Panc1 (cell line): ENCODE measurements at regions not wholly inside any gene's neighbourhood (a gene's known extent, or its start where the extent isn't known, plus 50 kb on each side); places are given as distances from the start of the nearest gene placed in this dataset.

Experiments
- ATAC-seq: fragments of 200-7000 bp; cut with Tn5 transposase; 2 replicates; pipeline ENCODE4 v1.9.1; 2020; ENCODE audit warnings: mild to moderate bottlenecking, moderate library complexity
- BruUV-seq: library from RNA; stranded (reverse); fragments of 400-500 nt; replicated peaks from 2 replicates; lab custom pipeline; 2021; lab: Mats Ljungman, UMichigan
- CTCF ChIA-PET: fragments of 300-600 bp; sonication (Branson Sonifier 250); formaldehyde crosslinking; loops from one replicate; lab custom pipeline; 2022; ENCODE audit warnings: antibody characterized with exemption; lab: Charles Lee
- POLR2A ChIA-PET: fragments of 300-600 bp; sonication (Branson Sonifier 250); formaldehyde crosslinking; loops from one replicate; lab custom pipeline; 2022; ENCODE audit warnings: antibody characterized with exemption; lab: Charles Lee
- DNase-seq: peaks from one replicate; pipeline ENCODE4 v3.0.0-alpha.2; 2010; ENCODE audit warnings: low read depth, low spot score
- H3K27ac ChIP-seq: 2 replicates; pipeline ENCODE4 v1.5.1; 2011; ENCODE audit warnings: mild to moderate bottlenecking, low read length, inconsistent platforms
- H3K27me3 ChIP-seq: fragments of 200-500 bp; sonication (Bioruptor generic); 2 replicates; pipeline ENCODE4 v1.6.0; 2014; ENCODE audit warnings: low read length, inconsistent platforms; ENCODE audit not compliant: control insufficient read depth, insufficient read depth
- H3K36me3 ChIP-seq: fragments of 200-500 bp; sonication (Bioruptor generic); 2 replicates; pipeline ENCODE4 v1.5.1; 2014; ENCODE audit warnings: inconsistent platforms, mild to moderate bottlenecking, low read length, moderate library complexity; ENCODE audit not compliant: control insufficient read depth, insufficient read depth
- H3K4me1 ChIP-seq: 2 replicates; pipeline ENCODE4 v1.5.1; 2011; ENCODE audit warnings: inconsistent platforms, mild to moderate bottlenecking, low read length, moderate library complexity; ENCODE audit not compliant: control insufficient read depth, insufficient read depth
- H3K4me3 ChIP-seq, 2 experiments: 2 replicates each; pipeline ENCODE4 v1.5.1; 2011 to 2012; ENCODE audit warnings: low read depth in 2 of 2, low read length in 2 of 2, mild to moderate bottlenecking in 2 of 2, inconsistent platforms in 1 of 2, moderate library complexity in 1 of 2
- H3K9me3 ChIP-seq: fragments of 200-500 bp; sonication (Bioruptor generic); 2 replicates; pipeline ENCODE4 v1.5.1; 2014; ENCODE audit warnings: low read depth, mild to moderate bottlenecking, inconsistent platforms, low read length, moderate library complexity; ENCODE audit not compliant: control insufficient read depth, insufficient read depth
- CTCF ChIP-seq: fragments of 450-650 bp; IDR thresholded peaks from 2 replicates; pipeline ENCODE4 v1.5.1; 2017; ENCODE audit warnings: mild to moderate bottlenecking
- POLR2AphosphoS5 ChIP-seq: IDR thresholded peaks from 2 replicates; pipeline ENCODE4 v1.6.1; 2012; ENCODE audit warnings: mild to moderate bottlenecking, low read depth, low read length, moderate library complexity
- REST ChIP-seq, 2 experiments: IDR thresholded peaks; 2 replicates each; pipeline ENCODE4 v1.6.1; 2011 to 2012; ENCODE audit warnings: low read depth in 2 of 2, control low read depth in 1 of 2, low read length in 1 of 2, mild to moderate bottlenecking in 1 of 2, moderate library complexity in 1 of 2; ENCODE audit not compliant: insufficient read depth in 1 of 2
- SIN3A ChIP-seq: IDR thresholded peaks from 2 replicates; pipeline ENCODE4 v1.6.1; 2012; ENCODE audit warnings: low read depth, mild to moderate bottlenecking, low read length, moderate library complexity, borderline replicate concordance; ENCODE audit not compliant: insufficient read depth
- TCF7L2 ChIP-seq: IDR thresholded peaks from 2 replicates; pipeline ENCODE4 v1.6.1; 2011; ENCODE audit warnings: mild to moderate bottlenecking, low read depth, low read length, inconsistent platforms
- in situ Hi-C: cut with HindIII; loops from 2 replicates; pipeline ENCODE4 v1.10.0; 2016; ENCODE audit warnings: low sequenced_read_pairs, low pct_unique_long_range_greater_than_20kb
- intact Hi-C: fragments of 100-400 bp; cut with micrococcal nuclease; formaldehyde crosslinking; loops from one replicate; pipeline ENCODE4 v1.10.0; 2022; ENCODE audit not compliant: unreplicated experiment

- H3K27ac ChIP-seq = no peak overlapping the region; the same call in 1 of the 2 replicates
- ChIA-PET POLR2A (no interaction called here), CTCF (no interaction called here)
- intact Hi-C loops = no loop called here
- H3K27me3 ChIP-seq = no peaks in the 10 kb centered on the region
- 0 out of 2 replicates have a peak, but pooled peaks cover 4% of the 10 kb centered on the region for H3K9me3 ChIP-seq
- no peak overlapping the region for H3K4me3 ChIP-seq
- in situ Hi-C loops = no loop called here
- TF ChIP-seq TCF7L2 = no peak
- no peak for TF ChIP-seq SIN3A
- no peak for TF ChIP-seq REST (IDR thresholded peaks at IDR 0.05; ENCODE audit: insufficient read depth in 1 of 2, low read depth in 2 of 2, low read length in 1 of 2)
- no peak for TF ChIP-seq CTCF
- no peak for TF ChIP-seq POLR2AphosphoS5
- no peaks in the 10 kb centered on the region for H3K4me1 ChIP-seq
- no TSS peak for BruUV-seq
- ATAC-seq (no peak), DNase-seq (no peak)
- H3K36me3 ChIP-seq = no peaks in the 10 kb centered on the region
These were observed 168.2 kb downstream of the TGFB2 start for GRCh38 chr1:218513328-218513727.

GRCh38 chr1:218514689-218515088, 169.6 kb downstream of the TGFB2 start:
- POLR2A ChIA-PET = no interaction called here
- DNase-seq = no peak
- ATAC-seq = no peak
- CTCF ChIA-PET = no interaction called here
- Histone ChIP-seq H3K9me3 (no peaks in the 10 kb centered on the region), H3K27me3 (no peaks in the 10 kb centered on the region), H3K27ac (no peak overlapping the region), H3K4me3 (no peak overlapping the region), H3K4me1 (no peaks in the 10 kb centered on the region), H3K36me3 (no peaks in the 10 kb centered on the region)
- no TSS peak for BruUV-seq
- in situ Hi-C loops = no loop called here
- intact Hi-C loops = no loop called here
- TF ChIP-seq POLR2AphosphoS5 (no peak), REST (IDR thresholded peaks at IDR 0.05; ENCODE audit: insufficient read depth in 1 of 2, low read depth in 2 of 2, low read length in 1 of 2) (no peak), CTCF (no peak), SIN3A (no peak), TCF7L2 (no peak)
